ENCODE measurements at regions not wholly inside any gene's neighbourhood (a gene's known extent, or its start where the extent isn't known, plus 50 kb on each side); places are given as distances from the start of the nearest gene placed in this dataset.

GRCh38 chr3:31423482-31423881 is 109.2 kb upstream of the STT3B start:
- dilution Hi-C loops (cut with MboI; ENCODE audit: extremely low pct_ligation_motif_present, low sequenced_read_pairs) (no loop called here), intact Hi-C loops (cut with micrococcal nuclease) (no loop called here)
- H3K9me3 ChIP-seq (replicated peaks; ENCODE audit: control insufficient read depth, insufficient read depth, low read length) = no peaks in the 10 kb centered on the region

More at GRCh38 chr3:31423482-31423881, 109.2 kb upstream of the STT3B start:
- Histone ChIP-seq H3K4me1 (ENCODE audit: control insufficient read depth, extremely low read depth, insufficient read depth, low read length) (no peaks in the 10 kb centered on the region), H3K9me1 (replicated peaks; ENCODE audit: control insufficient read depth, extremely low read depth, insufficient read depth, low read length) (no peaks in the 10 kb centered on the region), H3K27ac (ENCODE audit: insufficient read depth, low read depth, low read length) (no peak overlapping the region), H3K79me2 (ENCODE audit: control insufficient read depth, insufficient read depth, low read length) (no peaks in the 10 kb centered on the region), H3K4me3 (replicated peaks in 1 of 3; ENCODE audit: insufficient read depth in 1 of 3, low read depth in 1 of 3, low read length in 3 of 3) (no peak overlapping the region), H3K9ac (replicated peaks; ENCODE audit: extremely low read depth, insufficient read depth, low read length) (no peak overlapping the region), H3K36me3 (ENCODE audit: control insufficient read depth in 2 of 2, extremely low read depth in 1 of 2, insufficient read depth in 2 of 2, low read length in 2 of 2) (no peaks in the 10 kb centered on the region), H3K4me2 (ENCODE audit: insufficient read depth, low read length) (no peak overlapping the region), H3K27me3 (ENCODE audit: control insufficient read depth in 2 of 2, insufficient read depth in 2 of 2, low read length in 2 of 2) (peaks cover 0 to 2% of the 10 kb centered on the region in 2 experiments), H4K20me1 (replicated peaks; ENCODE audit: control insufficient read depth, extremely low read depth, insufficient read depth, low read length) (no peaks in the 10 kb centered on the region), H2AFZ (ENCODE audit: low read depth, low read length) (no peak overlapping the region)
- ChIA-PET POLR2A (no interaction called here), CTCF (no interaction called here)
- DNase-seq (ENCODE audit: low read depth, low spot score) (no peak), FAIRE-seq (no peak)
- TF ChIP-seq POLR2A (IDR thresholded peaks at IDR 0.05; ENCODE audit: low read depth, low read length) (no peak), MYC (IDR thresholded peaks at IDR 0.05; ENCODE audit: low read depth, low read length) (no peak), CTCF (IDR thresholded peaks at IDR 0.05; ENCODE audit: extremely low read depth in 1 of 2, insufficient read depth in 1 of 2, low read depth in 1 of 2, low read length in 2 of 2) (no peak), POLR2AphosphoS5 (IDR thresholded peaks at IDR 0.05; ENCODE audit: insufficient read depth, low read depth, low read length) (no peak), EZH2 (IDR thresholded peaks at IDR 0.05; ENCODE audit: borderline replicate concordance, low read depth, low read length, severe bottlenecking) (no peak), MAX (IDR thresholded peaks at IDR 0.05; ENCODE audit: insufficient read depth, insufficient read length) (no peak), JUN (IDR thresholded peaks at IDR 0.05; ENCODE audit: borderline replicate concordance, insufficient read depth, insufficient read length, low read depth) (no peak), GATA2 (IDR thresholded peaks at IDR 0.05; ENCODE audit: insufficient read depth, insufficient read length, low read depth, low read length) (no peak), FOS (IDR thresholded peaks at IDR 0.05; ENCODE audit: borderline replicate concordance, insufficient read depth, low read length) (no peak)
- BruUV-seq (replicated peaks) = no TSS peak

Data from endothelial cell of umbilical vein (primary cell).